ENCODE measurements at regions not wholly inside any gene's neighbourhood (a gene's known extent, or its start where the extent isn't known, plus 50 kb on each side); places are given as distances from the start of the nearest gene placed in this dataset.
"Not testable (repeated sequence)": the region's sequence is repeated elsewhere in the genome, so short reads cannot be mapped to it uniquely, and the experiment has no call there.

DNA sequence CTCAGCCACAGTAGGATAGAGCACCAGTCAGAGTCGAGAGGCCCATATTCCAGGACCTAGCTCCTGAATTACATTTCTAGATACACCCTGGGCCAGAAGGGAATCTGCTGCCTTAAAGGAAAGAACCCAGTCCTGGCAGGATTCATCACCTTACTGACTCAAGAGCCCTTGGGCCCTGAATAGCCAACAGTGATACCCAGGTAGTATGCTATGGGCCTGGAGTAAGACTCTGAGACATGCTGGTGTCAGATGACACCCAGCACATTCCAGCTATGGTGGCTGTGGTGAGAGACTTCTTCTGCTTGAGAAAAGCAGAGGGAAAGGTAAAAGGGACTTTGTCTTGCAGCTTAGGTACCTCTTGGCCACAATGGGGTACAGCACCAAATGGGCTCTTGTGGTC, 192.5 kb downstream of the MSX2 start:
- not testable (repeated sequence) for DNase-seq (ENCODE audit: low read depth)

DNA sequence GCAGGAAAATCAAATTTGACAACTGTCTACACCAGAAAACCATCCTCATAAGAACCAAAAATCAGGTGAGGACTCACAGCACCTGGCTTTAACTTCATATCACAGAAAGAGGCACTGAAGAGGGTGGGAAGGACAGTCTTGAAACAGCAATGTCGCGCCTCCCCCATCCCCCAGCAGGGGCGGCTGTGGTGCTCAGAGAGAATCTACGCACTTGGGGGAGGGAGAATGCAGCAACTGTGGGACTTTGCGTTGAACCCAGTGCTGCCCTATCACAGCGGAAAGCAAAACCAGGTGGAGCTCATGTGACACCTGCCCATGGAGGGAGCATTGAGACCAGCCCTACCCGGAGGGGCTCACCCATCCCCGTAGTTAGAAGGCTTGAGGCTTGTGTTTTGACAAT, 191.8 kb downstream of the MSX2 start:
- no peak for DNase-seq (ENCODE audit: low read depth)
- no peak overlapping the region for H3K4me3 ChIP-seq (ENCODE audit: low read depth, low read length)

More for the DNA sequence above, 192.5 kb downstream of the MSX2 start:
- H3K4me3 ChIP-seq (ENCODE audit: low read depth, low read length) = not testable (repeated sequence)

- H3K4me3 ChIP-seq (ENCODE audit: low read depth, low read length) = no peak overlapping the region
- no peak for DNase-seq (ENCODE audit: low read depth)
These were observed 186.7 kb downstream of the MSX2 start for GRCh38 chr5:174911118-174911517.

GRCh38 chr5:174910245-174910737, 185.9 kb downstream of the MSX2 start:
- H3K4me3 ChIP-seq (ENCODE audit: low read depth, low read length) = no peak overlapping the region
- DNase-seq (ENCODE audit: low read depth) = no peak

DNA sequence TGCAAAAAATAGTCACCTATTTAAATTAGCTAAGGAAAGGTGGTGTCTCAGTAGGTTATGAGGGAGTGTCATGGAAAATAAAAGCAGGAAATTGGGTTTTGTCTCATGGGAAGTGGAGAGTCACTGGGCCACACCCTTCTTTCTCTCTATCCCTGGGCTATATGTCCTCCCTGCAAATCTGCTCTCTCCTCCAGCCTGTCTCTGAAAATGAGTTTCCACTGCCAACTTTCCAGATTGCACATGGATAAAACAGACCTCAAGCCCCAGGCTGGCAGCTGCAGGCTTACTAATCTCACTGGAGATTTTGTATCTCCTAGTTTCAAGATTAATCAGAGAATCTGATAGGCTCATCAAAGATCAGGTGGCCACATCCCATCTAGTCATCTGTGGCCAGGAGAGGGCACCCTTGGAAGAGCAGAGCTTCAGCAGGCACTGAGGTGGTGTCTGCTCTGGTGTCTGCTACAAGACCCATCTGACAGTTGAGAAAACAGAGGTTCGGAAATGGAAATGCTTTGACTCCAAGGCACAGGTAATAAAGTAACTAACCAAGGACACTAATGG, 178.9 kb downstream of the MSX2 start:
- no peak for DNase-seq (ENCODE audit: low read depth)
- no peak overlapping the region for H3K4me3 ChIP-seq (ENCODE audit: low read depth, low read length)

DNA sequence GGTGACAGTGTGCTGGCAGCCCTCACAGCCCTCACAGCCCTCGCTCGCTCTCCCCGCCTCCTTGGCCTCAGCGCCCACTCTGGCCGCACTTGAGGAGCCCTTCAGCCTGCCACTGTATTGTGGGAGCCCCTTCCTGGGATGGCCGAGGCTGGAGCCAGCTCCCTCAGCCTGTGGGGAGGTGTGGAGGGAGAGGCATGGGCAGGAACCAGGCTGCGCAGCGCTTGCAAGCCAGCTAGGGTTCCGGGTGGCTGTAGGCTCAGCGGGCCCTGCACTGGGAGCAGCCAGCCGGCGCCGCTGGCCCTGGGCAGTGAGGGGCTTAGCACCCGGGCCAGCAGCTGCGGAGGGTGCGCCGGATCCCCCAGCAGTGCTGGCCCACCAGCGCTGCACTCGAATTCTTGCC, 177.0 kb downstream of the MSX2 start:
- no peak overlapping the region for H3K4me3 ChIP-seq (ENCODE audit: low read depth, low read length)
- DNase-seq (ENCODE audit: low read depth) = no peak

DNA sequence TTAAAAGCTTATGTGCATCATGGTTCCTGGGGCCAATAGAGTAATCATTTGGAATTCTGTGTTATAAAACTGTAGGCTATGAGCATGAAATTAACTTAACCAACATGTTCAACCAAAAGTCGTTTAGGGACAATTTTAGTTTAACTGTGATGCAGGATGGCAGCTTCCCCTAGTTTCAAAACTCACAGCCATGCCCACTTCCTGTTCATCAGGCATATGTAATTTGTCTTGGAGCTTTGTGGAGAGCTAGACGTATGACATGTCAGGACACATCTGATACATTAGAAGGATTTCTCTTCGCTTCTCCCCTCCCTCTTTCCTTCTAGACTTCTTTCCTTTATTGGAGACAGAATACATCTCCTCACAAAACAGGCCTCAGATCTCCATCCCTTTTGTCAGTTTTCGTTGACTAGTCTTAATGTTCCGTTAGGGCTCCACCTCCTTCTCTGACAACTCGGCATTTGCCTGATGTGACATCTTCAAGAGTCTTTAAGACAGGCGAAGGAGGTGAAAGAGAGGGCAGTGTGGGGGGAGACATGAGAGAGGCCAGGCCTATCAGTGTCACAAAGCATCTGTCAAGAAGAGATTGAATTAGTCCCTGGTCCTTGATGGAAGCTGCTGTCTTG, 176.0 kb downstream of the MSX2 start:
- no peak overlapping the region for H3K4me3 ChIP-seq (ENCODE audit: low read depth, low read length)
- no peak for DNase-seq (ENCODE audit: low read depth)

DNA sequence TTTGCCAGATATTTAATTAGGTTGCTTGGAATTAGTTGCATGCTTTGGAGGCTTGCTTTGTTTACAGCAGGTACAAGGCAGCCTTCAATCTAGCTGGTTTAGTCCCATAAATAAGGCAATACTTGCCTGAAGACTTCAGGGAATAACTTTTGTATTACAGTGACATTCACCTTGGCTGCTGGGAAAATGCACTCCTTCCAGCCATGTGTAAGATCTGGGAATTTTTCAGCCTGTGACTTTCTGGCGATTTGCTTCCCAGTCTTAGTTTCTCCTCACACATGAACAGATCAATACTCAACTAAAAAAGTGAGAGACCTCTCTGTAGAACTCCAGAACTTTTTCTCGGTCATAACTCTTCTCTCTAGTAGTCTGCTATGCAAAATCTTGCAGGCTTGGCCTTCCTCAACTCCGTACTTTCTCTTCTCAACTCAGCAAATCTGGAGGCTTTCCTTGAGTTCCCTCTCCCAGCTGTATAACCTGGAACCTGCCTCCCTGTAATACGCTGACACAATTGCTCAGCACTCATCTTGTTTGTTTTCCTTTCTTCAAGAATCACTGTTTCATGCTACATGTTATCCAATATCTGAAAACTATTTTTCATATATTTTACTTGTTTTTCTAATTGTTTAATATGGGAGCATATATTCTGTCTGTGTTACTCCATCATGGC, 173.0 kb downstream of the MSX2 start:
- no peak overlapping the region for H3K4me3 ChIP-seq (ENCODE audit: low read depth, low read length)
- DNase-seq (ENCODE audit: low read depth) = no peak

DNA sequence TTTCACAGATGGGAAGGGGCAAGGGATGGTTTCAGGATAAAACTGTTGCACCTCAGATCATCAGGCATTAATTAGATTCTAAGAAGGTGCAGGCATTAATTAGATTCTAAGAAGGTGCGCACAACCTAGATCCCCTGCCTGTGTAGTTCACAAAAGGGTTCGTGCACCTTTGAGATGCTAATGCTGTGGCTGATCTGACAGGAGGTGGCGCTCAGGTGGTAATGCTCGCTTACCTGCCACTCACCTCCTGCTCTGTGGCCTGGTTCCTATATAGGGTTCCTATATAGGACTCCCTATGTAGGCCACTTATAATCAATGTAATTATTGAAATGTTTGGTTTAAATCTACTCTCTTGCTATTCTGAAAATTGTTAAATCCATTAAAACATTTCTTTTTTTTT, 171.0 kb downstream of the MSX2 start:
- no peak overlapping the region for H3K4me3 ChIP-seq (ENCODE audit: low read depth, low read length)
- no peak for DNase-seq (ENCODE audit: low read depth)

GRCh38 chr5:174892742-174893141, 168.4 kb downstream of the MSX2 start:
- H3K4me3 ChIP-seq (ENCODE audit: low read depth, low read length) = no peak overlapping the region
- no peak for DNase-seq (ENCODE audit: low read depth)

- H3K4me3 ChIP-seq (ENCODE audit: low read depth, low read length); DNase-seq (ENCODE audit: low read depth): not testable (repeated sequence)
These were observed 156.2 kb downstream of the MSX2 start for GRCh38 chr5:174880412-174881200.

- DNase-seq (ENCODE audit: low read depth) = no peak
- H3K4me3 ChIP-seq (ENCODE audit: low read depth, low read length) = no peak overlapping the region
These were observed 153.6 kb downstream of the MSX2 start for GRCh38 chr5:174877987-174878386.

DNA sequence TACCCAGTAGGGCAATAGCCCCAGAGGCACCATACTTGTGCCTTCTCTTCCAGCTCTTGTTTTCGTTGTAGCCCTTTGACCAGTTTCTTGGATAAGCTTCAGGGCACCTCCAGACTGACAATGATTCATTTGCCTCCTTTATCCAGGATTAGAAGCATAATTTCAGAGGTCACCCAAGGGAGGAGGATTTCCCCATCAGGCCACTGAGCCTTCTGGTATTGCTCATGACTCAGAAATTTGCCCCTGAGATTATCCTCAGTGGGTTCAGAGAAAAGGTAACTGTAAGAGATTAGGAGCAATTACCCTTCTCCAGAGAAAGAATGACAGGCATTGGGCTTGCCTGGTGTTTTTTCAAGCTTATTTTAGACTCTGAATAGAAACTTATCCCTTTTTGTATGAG, 147.9 kb downstream of the MSX2 start:
- DNase-seq (ENCODE audit: low read depth) = no peak
- no peak overlapping the region for H3K4me3 ChIP-seq (ENCODE audit: low read depth, low read length)

DNA sequence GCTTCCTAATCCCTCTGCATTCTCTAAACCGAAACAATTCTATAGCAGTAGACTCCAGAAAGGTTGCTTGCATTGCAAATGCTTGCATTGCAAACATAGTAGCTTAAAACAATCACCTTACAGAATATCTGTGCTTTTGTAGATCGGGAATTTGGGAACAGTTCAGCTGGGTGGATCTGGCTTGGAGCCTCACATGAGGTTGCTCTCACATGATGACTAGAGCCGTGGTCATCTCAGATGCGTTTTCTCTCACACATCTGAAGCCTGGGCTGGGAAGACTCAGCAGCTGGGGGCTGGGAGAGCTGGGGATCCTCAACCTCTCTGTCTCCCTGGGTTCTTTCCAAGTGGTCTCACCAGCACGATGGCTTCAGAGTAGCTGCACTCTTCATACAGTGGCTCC, 127.8 kb downstream of the MSX2 start:
- H3K4me3 ChIP-seq (ENCODE audit: low read depth, low read length) = no peak overlapping the region
- DNase-seq (ENCODE audit: low read depth) = no peak

DNA sequence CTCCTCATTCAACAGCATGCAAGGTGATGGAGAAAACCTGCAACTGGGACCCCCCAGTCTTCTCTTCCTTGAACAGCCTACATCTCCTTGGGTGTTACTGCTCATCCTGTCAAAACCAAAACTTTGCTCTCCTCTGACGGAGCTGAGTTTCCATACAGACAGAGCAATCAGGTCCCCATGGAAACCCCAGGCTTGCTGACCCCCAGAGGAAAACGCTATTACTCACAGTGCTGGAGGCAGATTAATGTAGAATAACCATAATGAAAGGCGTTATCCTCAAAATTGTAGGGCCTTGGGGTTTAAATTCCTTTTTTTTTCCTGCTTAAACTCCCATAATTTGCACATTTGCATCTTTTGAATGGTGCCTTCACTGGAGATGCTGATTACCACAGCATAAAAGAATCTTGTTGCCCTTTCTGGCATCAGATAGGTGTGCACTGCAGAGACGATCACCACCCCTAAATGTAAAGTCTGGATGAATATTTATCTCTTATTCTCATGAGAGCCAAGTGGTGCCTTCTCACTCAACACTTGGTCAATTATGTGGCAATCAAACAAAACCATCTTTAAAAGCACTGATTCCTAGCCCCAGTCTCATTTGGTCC, 126.3 kb downstream of the MSX2 start:
- no peak for DNase-seq (ENCODE audit: low read depth)
- no peak overlapping the region for H3K4me3 ChIP-seq (ENCODE audit: low read depth, low read length)

- no peak for DNase-seq (ENCODE audit: low read depth)
- H3K4me3 ChIP-seq (ENCODE audit: low read depth, low read length) = no peak overlapping the region
These were observed 125.0 kb downstream of the MSX2 start for GRCh38 chr5:174849426-174849825.

DNA sequence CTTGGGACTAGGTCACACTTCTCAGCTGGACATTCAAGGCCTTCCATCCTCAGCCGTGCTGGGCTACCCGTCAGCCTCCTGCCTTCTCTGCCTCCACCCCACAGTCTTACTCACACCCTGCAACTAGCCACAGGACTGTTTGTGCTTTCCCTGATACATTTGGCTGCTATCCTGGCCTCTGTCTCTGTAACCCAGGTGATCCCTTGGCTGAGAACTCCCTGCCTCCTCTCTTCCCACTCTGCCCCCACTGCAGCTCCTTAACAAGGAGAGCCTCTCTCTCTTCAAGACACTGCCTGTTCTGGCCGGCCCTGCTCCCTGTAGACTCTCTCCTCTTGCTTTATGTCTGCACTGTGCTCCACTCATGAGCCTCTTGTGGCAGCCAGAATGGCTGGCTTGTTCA, 120.6 kb downstream of the MSX2 start:
- DNase-seq (ENCODE audit: low read depth) = no peak
- H3K4me3 ChIP-seq (ENCODE audit: low read depth, low read length) = no peak overlapping the region

DNA sequence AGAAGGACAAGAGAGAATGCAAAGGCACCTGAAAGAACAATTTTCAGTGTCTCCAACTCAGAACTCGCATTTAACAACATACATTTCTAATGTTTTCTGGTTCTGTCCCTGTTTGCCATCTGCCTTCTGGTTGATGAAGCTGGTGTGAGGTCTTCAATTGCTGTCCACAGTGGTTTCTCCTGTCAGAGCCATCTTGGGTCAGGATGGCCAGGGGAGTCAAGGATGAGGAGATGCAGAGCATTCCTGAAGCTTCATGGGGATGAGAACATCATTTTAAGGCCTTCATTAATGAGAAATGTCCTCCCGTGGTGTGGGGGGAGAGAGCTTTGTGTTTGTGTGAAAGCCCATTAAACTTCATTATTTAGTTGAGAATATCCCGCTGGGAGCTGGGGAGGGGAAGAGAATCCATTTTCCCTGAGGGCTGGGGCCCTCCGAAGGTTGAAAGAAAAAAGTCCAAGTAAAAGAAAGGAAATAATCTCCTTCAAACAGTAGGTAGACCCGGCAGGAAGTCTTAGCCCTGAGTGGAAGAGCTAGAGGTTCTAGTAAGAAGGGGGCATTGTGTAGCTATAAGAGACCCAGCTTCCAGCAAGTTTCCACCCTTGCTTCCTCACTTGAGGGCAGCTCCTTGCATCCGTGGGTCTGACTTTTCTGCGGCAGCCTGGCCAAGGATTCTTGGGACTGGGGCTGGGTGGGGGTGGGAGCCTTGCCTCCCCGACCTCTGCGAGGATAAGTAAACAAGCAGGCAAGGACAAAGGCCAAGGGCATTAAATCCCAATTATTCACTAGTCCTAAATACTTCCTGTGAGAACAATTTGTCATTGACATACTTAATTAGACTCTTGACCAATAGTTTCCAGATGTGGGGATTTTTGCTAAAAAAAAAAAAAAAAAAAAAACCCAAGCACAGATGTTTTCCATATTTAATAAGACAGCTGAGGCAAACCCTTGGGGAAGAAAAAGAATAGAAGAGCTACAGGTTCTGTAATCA, 119.2 kb downstream of the MSX2 start:
- no peak for DNase-seq (ENCODE audit: low read depth)
- H3K4me3 ChIP-seq (ENCODE audit: low read depth, low read length) = no peak overlapping the region

DNA sequence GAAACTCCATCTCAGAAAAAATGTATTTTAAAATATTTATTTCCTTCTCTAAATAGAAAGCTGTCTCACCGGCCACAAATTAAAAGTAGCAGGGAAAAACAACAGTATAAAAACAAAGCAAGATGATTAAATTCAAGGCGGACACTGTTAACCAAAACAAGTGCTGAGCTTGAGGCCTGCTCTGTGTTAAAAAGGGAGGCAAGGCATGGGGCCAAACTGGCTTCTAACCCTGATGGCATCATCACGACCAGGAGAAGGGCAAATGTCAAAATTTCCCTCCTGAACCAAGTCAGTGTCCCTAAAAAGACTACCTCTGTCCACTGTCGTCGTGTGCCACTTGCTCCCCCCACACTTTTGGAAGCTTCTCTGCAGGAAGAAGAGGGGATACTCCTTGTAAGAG, 116.1 kb downstream of the MSX2 start:
- H3K4me3 ChIP-seq (ENCODE audit: low read depth, low read length) = no peak overlapping the region
- no peak for DNase-seq (ENCODE audit: low read depth)
